ENCODE measurements at regions not wholly inside any gene's neighbourhood (a gene's known extent, or its start where the extent isn't known, plus 50 kb on each side); places are given as distances from the start of the nearest gene placed in this dataset.

DNA sequence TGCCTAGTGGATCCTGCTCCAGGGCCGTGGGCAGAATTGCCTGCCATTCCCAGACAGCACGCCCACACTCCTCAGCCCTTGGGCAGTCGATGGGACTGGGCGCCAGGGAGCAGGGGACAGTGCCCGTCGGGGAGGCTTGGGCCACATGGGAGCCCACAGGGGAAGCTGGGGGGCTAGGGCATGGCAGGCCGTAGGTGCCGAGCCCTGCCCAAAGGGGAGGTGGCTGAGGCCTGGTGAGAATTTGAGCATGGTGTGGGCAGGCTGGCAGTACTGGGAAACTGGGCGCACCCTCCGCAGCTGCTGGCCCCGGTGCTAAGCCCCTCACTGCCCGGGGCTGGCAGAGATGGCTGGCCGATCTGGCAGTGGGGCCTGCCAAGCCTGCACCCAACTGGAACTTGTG, 1225.9 kb upstream of the EPHA6 start:
- Mint-ChIP-seq H3K27me3 (ENCODE audit: low read depth) (no peaks in the 10 kb centered on the region), H3K4me3 (no peak overlapping the region), H3K36me3 (ENCODE audit: low read depth) (no peaks in the 10 kb centered on the region), H3K9me3 (peaks cover 7% of the 10 kb centered on the region), H3K27ac (ENCODE audit: unreplicated experiment) (no peak overlapping the region), H3K4me1 (no peaks in the 10 kb centered on the region)
- TF ChIP-seq, protein P1, sequence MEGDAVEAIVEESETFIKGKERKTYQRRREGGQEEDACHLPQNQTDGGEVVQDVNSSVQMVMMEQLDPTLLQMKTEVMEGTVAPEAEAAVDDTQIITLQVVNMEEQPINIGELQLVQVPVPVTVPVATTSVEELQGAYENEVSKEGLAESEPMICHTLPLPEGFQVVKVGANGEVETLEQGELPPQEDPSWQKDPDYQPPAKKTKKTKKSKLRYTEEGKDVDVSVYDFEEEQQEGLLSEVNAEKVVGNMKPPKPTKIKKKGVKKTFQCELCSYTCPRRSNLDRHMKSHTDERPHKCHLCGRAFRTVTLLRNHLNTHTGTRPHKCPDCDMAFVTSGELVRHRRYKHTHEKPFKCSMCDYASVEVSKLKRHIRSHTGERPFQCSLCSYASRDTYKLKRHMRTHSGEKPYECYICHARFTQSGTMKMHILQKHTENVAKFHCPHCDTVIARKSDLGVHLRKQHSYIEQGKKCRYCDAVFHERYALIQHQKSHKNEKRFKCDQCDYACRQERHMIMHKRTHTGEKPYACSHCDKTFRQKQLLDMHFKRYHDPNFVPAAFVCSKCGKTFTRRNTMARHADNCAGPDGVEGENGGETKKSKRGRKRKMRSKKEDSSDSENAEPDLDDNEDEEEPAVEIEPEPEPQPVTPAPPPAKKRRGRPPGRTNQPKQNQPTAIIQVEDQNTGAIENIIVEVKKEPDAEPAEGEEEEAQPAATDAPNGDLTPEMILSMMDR (conservative IDR thresholded peaks at IDR 0.05) = no peak
- no peak for DNase-seq (ENCODE audit: low read depth, low spot score)

DNA sequence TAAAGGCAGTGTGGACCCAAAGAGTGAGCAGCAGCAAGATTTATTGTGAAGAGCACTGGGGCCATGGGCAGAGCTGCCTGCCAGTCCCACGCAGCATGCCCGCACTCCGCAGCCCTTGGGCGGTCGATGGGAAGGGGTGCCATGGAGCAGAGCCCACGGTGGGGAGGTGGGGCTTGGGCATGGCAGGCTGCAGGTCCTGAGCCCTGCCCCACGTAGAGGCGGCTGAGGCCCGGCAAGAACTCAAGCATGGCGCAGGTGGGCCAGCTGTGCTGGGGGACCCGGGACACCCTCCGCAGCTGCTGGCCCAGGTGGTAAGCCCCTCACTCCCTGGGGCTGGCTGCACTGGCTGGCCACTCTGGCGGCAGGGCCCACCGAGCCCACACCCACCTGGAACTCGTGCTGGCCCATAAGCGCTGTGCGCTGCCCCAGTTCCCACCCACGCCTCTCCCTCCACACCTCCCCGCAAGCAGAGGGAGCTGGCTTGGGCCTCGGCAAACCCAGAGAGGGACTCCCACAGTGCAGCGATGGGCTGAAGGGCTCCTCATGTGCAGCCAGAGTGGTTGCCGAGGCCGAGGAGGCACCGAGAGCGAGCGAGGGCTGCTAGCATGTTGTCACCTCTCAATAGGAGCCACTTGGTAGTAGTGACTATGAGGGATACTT, 1218.8 kb upstream of the EPHA6 start:
- no peak for DNase-seq (ENCODE audit: low read depth, low spot score)
- H3K4me1 Mint-ChIP-seq = peaks cover 10% of the 10 kb centered on the region
- H3K4me3 Mint-ChIP-seq = no peak overlapping the region
- TF ChIP-seq, protein P1 (conservative IDR thresholded peaks at IDR 0.05) = no peak
- no peaks in the 10 kb centered on the region for H3K27me3 Mint-ChIP-seq (ENCODE audit: low read depth)
- H3K27ac Mint-ChIP-seq (ENCODE audit: unreplicated experiment) = no peak overlapping the region
- peaks cover 8% of the 10 kb centered on the region for H3K9me3 Mint-ChIP-seq
- H3K36me3 Mint-ChIP-seq (ENCODE audit: low read depth) = peaks cover 3% of the 10 kb centered on the region

DNA sequence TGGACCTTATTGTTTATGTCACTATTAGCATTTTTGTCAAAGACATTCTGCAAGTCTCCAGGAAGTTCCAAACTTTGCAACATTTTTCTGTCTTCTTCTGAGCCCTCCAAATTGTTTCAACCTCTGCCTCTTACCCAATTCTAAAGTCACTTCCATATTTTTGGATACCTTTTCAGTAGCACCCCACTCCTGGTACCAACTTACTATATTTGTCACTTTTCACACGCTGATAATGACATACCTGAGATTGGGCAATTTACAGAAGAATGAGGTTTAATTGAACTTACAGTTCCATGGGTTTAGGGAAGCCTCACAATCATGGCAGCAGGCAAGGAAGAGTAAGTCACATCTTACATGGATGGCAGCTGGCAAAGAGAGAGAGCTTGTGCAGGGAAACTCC, 1206.5 kb upstream of the EPHA6 start:
- Mint-ChIP-seq H3K4me1 (no peaks in the 10 kb centered on the region), H3K9me3 (peaks cover 18% of the 10 kb centered on the region), H3K27me3 (ENCODE audit: low read depth) (no peaks in the 10 kb centered on the region), H3K4me3 (no peak overlapping the region), H3K27ac (ENCODE audit: unreplicated experiment) (no peak overlapping the region), H3K36me3 (ENCODE audit: low read depth) (peaks cover 6% of the 10 kb centered on the region)
- no peak for DNase-seq (ENCODE audit: low read depth, low spot score)
- TF ChIP-seq, protein P1 (conservative IDR thresholded peaks at IDR 0.05) = no peak

DNA sequence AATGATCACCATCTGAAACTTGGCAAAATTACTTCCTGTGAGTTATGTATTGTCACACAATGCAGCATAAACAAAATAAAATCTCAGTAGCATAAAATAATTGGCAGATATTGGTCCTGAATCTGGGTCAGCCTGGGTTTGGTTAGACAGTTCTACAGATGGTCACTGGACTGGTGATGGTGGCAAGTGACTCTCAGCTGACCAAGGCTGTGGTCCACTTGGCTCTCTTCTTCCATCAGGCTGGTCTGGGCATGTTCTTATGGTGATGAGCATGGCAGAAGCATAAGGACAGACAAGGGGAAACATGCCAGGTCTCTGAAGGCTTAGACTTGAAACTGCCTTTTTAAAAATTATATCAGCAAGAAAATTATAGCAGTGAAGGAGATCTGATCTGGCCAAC, 1205.0 kb upstream of the EPHA6 start:
- no peak for DNase-seq (ENCODE audit: low read depth, low spot score)
- Mint-ChIP-seq H3K9me3 (peaks cover 18% of the 10 kb centered on the region), H3K4me1 (no peaks in the 10 kb centered on the region), H3K36me3 (ENCODE audit: low read depth) (peaks cover 6% of the 10 kb centered on the region), H3K4me3 (no peak overlapping the region), H3K27me3 (ENCODE audit: low read depth) (no peaks in the 10 kb centered on the region), H3K27ac (ENCODE audit: unreplicated experiment) (no peak overlapping the region)
- TF ChIP-seq, protein P1 (conservative IDR thresholded peaks at IDR 0.05) = no peak

DNA sequence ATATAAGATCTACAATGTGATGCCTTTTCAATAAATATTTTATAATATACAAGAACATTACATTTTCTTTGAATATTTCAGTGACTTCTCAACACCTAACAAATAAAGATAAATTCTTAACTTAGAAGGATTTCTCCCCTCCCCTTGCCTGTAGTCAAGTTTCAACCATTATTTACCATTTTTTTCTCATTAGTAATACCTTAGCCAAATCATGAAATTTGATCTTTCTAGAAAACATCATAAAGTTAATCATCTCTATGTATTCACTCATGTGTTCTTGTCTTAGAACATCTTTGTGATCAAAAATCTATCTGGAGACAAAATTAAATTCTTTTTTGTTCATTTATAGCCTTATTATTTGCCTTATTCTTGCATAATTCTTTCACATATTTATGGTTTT, 1201.8 kb upstream of the EPHA6 start:
- peaks cover 2% of the 10 kb centered on the region for H3K36me3 Mint-ChIP-seq (ENCODE audit: low read depth)
- no peak overlapping the region for H3K27ac Mint-ChIP-seq (ENCODE audit: unreplicated experiment)
- H3K4me1 Mint-ChIP-seq = no peaks in the 10 kb centered on the region
- no peak for DNase-seq (ENCODE audit: low read depth, low spot score)
- no peak overlapping the region for H3K4me3 Mint-ChIP-seq
- TF ChIP-seq, protein P1 (conservative IDR thresholded peaks at IDR 0.05) = no peak
- H3K9me3 Mint-ChIP-seq = peaks cover 8% of the 10 kb centered on the region
- H3K27me3 Mint-ChIP-seq (ENCODE audit: low read depth) = no peaks in the 10 kb centered on the region

Measured in neural crest cell (in vitro differentiated cells).